ENCODE measurements at regions not wholly inside any gene's neighbourhood (a gene's known extent, or its start where the extent isn't known, plus 50 kb on each side); places are given as distances from the start of the nearest gene placed in this dataset.

GRCh38 chr15:81752974-81753373 lies 292.8 kb downstream of the MEX3B start:
- H2BK120ac ChIP-seq (ENCODE audit: low read depth, low read length): no peak overlapping the region
- no peak overlapping the region for H2AK5ac ChIP-seq (ENCODE audit: low read length, severe bottlenecking)
- H3K4me2 ChIP-seq (ENCODE audit: low read length, poor library complexity, severe bottlenecking): no peak overlapping the region
- WGBS: 81% methylated on average over 4 of the region's 4 CpGs
- no peak overlapping the region for H3K18ac ChIP-seq (ENCODE audit: low read depth in 1 of 2, low read length in 2 of 2)
- no peak overlapping the region for H2BK12ac ChIP-seq (ENCODE audit: low read length in 2 of 2)
- H4K8ac ChIP-seq (ENCODE audit: low read length): no peak overlapping the region
- no peak overlapping the region for H2BK15ac ChIP-seq (ENCODE audit: low read depth, poor library complexity, severe bottlenecking)
- H3K27me3 ChIP-seq (ENCODE audit: control insufficient read depth in 1 of 2, insufficient read depth in 1 of 2, low read length in 2 of 2): peaks cover 0 to 4% of the 10 kb centered on the region in 2 experiments
- no peak overlapping the region for H4K91ac ChIP-seq (ENCODE audit: low read length)
- DNase-seq: no peak
- H3K14ac ChIP-seq (ENCODE audit: low read length in 2 of 2): no peak overlapping the region
- no peak overlapping the region for H3K4me3 ChIP-seq (ENCODE audit: insufficient read depth in 1 of 2, low read depth in 1 of 2, low read length in 2 of 2)
- H3K36me3 ChIP-seq (ENCODE audit: control insufficient read depth in 1 of 2, insufficient read depth in 2 of 2, low read depth in 1 of 2, low read length in 2 of 2): no peaks in the 10 kb centered on the region
- H3K4ac ChIP-seq (ENCODE audit: low read depth in 1 of 2, low read length in 2 of 2): no peak overlapping the region
- no peak overlapping the region for H3K27ac ChIP-seq (ENCODE audit: low read length, poor library complexity, severe bottlenecking)
- H3K79me1 ChIP-seq (replicated peaks; ENCODE audit: low read length, poor library complexity, severe bottlenecking): no peaks in the 10 kb centered on the region
- no peaks in the 10 kb centered on the region for H3K9me3 ChIP-seq (ENCODE audit: control insufficient read depth, low read length)
- no peak overlapping the region for H2AFZ ChIP-seq (ENCODE audit: low read depth, low read length)
- H3K9ac ChIP-seq (ENCODE audit: low read length): no peak overlapping the region
- H2BK5ac ChIP-seq (ENCODE audit: low read depth, low read length, poor library complexity, severe bottlenecking): no peak overlapping the region
- no peak overlapping the region for H3K23ac ChIP-seq (ENCODE audit: low read length in 2 of 2)
- H3K4me1 ChIP-seq (ENCODE audit: control insufficient read depth, insufficient read depth, low read depth, low read length): no peaks in the 10 kb centered on the region

GRCh38 chr15:81752546-81752942 lies 293.3 kb downstream of the MEX3B start:
- H4K91ac ChIP-seq (ENCODE audit: low read length): no peak overlapping the region
- H3K36me3 ChIP-seq (ENCODE audit: control insufficient read depth in 1 of 2, insufficient read depth in 2 of 2, low read depth in 1 of 2, low read length in 2 of 2): no peaks in the 10 kb centered on the region
- no peaks in the 10 kb centered on the region for H3K9me3 ChIP-seq (ENCODE audit: control insufficient read depth, low read length)
- H2BK12ac ChIP-seq (ENCODE audit: low read length in 2 of 2): no peak overlapping the region
- H3K18ac ChIP-seq (ENCODE audit: low read depth in 1 of 2, low read length in 2 of 2): no peak overlapping the region
- H3K4ac ChIP-seq (ENCODE audit: low read depth in 1 of 2, low read length in 2 of 2): no peak overlapping the region
- no peaks in the 10 kb centered on the region for H3K4me1 ChIP-seq (ENCODE audit: control insufficient read depth, insufficient read depth, low read depth, low read length)
- H3K9ac ChIP-seq (ENCODE audit: low read length): no peak overlapping the region
- H3K27me3 ChIP-seq (ENCODE audit: control insufficient read depth in 1 of 2, insufficient read depth in 1 of 2, low read length in 2 of 2): peaks cover 0 to 4% of the 10 kb centered on the region in 2 experiments
- H3K4me3 ChIP-seq (ENCODE audit: insufficient read depth in 1 of 2, low read depth in 1 of 2, low read length in 2 of 2): no peak overlapping the region
- H2BK120ac ChIP-seq (ENCODE audit: low read depth, low read length): no peak overlapping the region
- H2BK15ac ChIP-seq (ENCODE audit: low read depth, poor library complexity, severe bottlenecking): no peak overlapping the region
- no peak overlapping the region for H3K23ac ChIP-seq (ENCODE audit: low read length in 2 of 2)
- no peak overlapping the region for H2BK5ac ChIP-seq (ENCODE audit: low read depth, low read length, poor library complexity, severe bottlenecking)
- no peak overlapping the region for H2AK5ac ChIP-seq (ENCODE audit: low read length, severe bottlenecking)
- no peak overlapping the region for H3K14ac ChIP-seq (ENCODE audit: low read length in 2 of 2)
- no peaks in the 10 kb centered on the region for H3K79me1 ChIP-seq (replicated peaks; ENCODE audit: low read length, poor library complexity, severe bottlenecking)
- DNase-seq: peak; percentile 38
- no peak overlapping the region for H4K8ac ChIP-seq (ENCODE audit: low read length)
- H3K4me2 ChIP-seq (ENCODE audit: low read length, poor library complexity, severe bottlenecking): no peak overlapping the region
- WGBS: 68% methylated on average over 3 of the region's 3 CpGs
- H2AFZ ChIP-seq (ENCODE audit: low read depth, low read length): no peak overlapping the region
- no peak overlapping the region for H3K27ac ChIP-seq (ENCODE audit: low read length, poor library complexity, severe bottlenecking)

- no peak overlapping the region for H3K14ac ChIP-seq (ENCODE audit: low read length in 2 of 2)
- H2AFZ ChIP-seq (ENCODE audit: low read depth, low read length): no peak overlapping the region
- H3K18ac ChIP-seq (ENCODE audit: low read depth in 1 of 2, low read length in 2 of 2): no peak overlapping the region
- no peak overlapping the region for H2AK5ac ChIP-seq (ENCODE audit: low read length, severe bottlenecking)
- no peaks in the 10 kb centered on the region for H3K36me3 ChIP-seq (ENCODE audit: control insufficient read depth in 1 of 2, insufficient read depth in 2 of 2, low read depth in 1 of 2, low read length in 2 of 2)
- no peak overlapping the region for H2BK5ac ChIP-seq (ENCODE audit: low read depth, low read length, poor library complexity, severe bottlenecking)
- no peak overlapping the region for H3K4me3 ChIP-seq (ENCODE audit: insufficient read depth in 1 of 2, low read depth in 1 of 2, low read length in 2 of 2)
- H3K9me3 ChIP-seq (ENCODE audit: control insufficient read depth, low read length): no peaks in the 10 kb centered on the region
- no peak for DNase-seq
- 90% methylated on average over 4 of the region's 6 CpGs for WGBS
- H3K4ac ChIP-seq (ENCODE audit: low read depth in 1 of 2, low read length in 2 of 2): no peak overlapping the region
- no peak overlapping the region for H2BK15ac ChIP-seq (ENCODE audit: low read depth, poor library complexity, severe bottlenecking)
- H3K4me2 ChIP-seq (ENCODE audit: low read length, poor library complexity, severe bottlenecking): no peak overlapping the region
- H3K4me1 ChIP-seq (ENCODE audit: control insufficient read depth, insufficient read depth, low read depth, low read length): no peaks in the 10 kb centered on the region
- H3K23ac ChIP-seq (ENCODE audit: low read length in 2 of 2): no peak overlapping the region
- no peak overlapping the region for H2BK12ac ChIP-seq (ENCODE audit: low read length in 2 of 2)
- H3K79me1 ChIP-seq (replicated peaks; ENCODE audit: low read length, poor library complexity, severe bottlenecking): no peaks in the 10 kb centered on the region
- no peak overlapping the region for H3K27ac ChIP-seq (ENCODE audit: low read length, poor library complexity, severe bottlenecking)
- H4K8ac ChIP-seq (ENCODE audit: low read length): no peak overlapping the region
- H4K91ac ChIP-seq (ENCODE audit: low read length): no peak overlapping the region
- H3K9ac ChIP-seq (ENCODE audit: low read length): peak overlapping the region; percentile 13
- no peak overlapping the region for H2BK120ac ChIP-seq (ENCODE audit: low read depth, low read length)
- peaks cover 0 to 4% of the 10 kb centered on the region in 2 experiments for H3K27me3 ChIP-seq (ENCODE audit: control insufficient read depth in 1 of 2, insufficient read depth in 1 of 2, low read length in 2 of 2)
Observed at GRCh38 chr15:81751816-81752545, 293.8 kb downstream of the MEX3B start.

GRCh38 chr15:81751256-81751655 lies 294.6 kb downstream of the MEX3B start:
- H3K27ac ChIP-seq (ENCODE audit: low read length, poor library complexity, severe bottlenecking): no peak overlapping the region
- peaks cover 0 to 4% of the 10 kb centered on the region in 2 experiments for H3K27me3 ChIP-seq (ENCODE audit: control insufficient read depth in 1 of 2, insufficient read depth in 1 of 2, low read length in 2 of 2)
- H3K4me3 ChIP-seq (ENCODE audit: insufficient read depth in 1 of 2, low read depth in 1 of 2, low read length in 2 of 2): no peak overlapping the region
- no peak overlapping the region for H4K91ac ChIP-seq (ENCODE audit: low read length)
- H2BK5ac ChIP-seq (ENCODE audit: low read depth, low read length, poor library complexity, severe bottlenecking): no peak overlapping the region
- no peak overlapping the region for H3K4me2 ChIP-seq (ENCODE audit: low read length, poor library complexity, severe bottlenecking)
- H3K36me3 ChIP-seq (ENCODE audit: control insufficient read depth in 1 of 2, insufficient read depth in 2 of 2, low read depth in 1 of 2, low read length in 2 of 2): no peaks in the 10 kb centered on the region
- DNase-seq: no peak
- WGBS: 92% methylated on average over 7 of the region's 7 CpGs
- H2BK15ac ChIP-seq (ENCODE audit: low read depth, poor library complexity, severe bottlenecking): no peak overlapping the region
- H2BK120ac ChIP-seq (ENCODE audit: low read depth, low read length): no peak overlapping the region
- H3K79me1 ChIP-seq (replicated peaks; ENCODE audit: low read length, poor library complexity, severe bottlenecking): no peaks in the 10 kb centered on the region
- no peak overlapping the region for H3K4ac ChIP-seq (ENCODE audit: low read depth in 1 of 2, low read length in 2 of 2)
- no peak overlapping the region for H2BK12ac ChIP-seq (ENCODE audit: low read length in 2 of 2)
- H3K4me1 ChIP-seq (ENCODE audit: control insufficient read depth, insufficient read depth, low read depth, low read length): no peaks in the 10 kb centered on the region
- no peak overlapping the region for H3K9ac ChIP-seq (ENCODE audit: low read length)
- H3K23ac ChIP-seq (ENCODE audit: low read length in 2 of 2): no peak overlapping the region
- H2AK5ac ChIP-seq (ENCODE audit: low read length, severe bottlenecking): no peak overlapping the region
- no peak overlapping the region for H4K8ac ChIP-seq (ENCODE audit: low read length)
- H3K14ac ChIP-seq (ENCODE audit: low read length in 2 of 2): no peak overlapping the region
- no peaks in the 10 kb centered on the region for H3K9me3 ChIP-seq (ENCODE audit: control insufficient read depth, low read length)
- no peak overlapping the region for H3K18ac ChIP-seq (ENCODE audit: low read depth in 1 of 2, low read length in 2 of 2)
- H2AFZ ChIP-seq (ENCODE audit: low read depth, low read length): no peak overlapping the region
